GM12878 (cell line): ENCODE measurements at regions not wholly inside any gene's neighbourhood (a gene's known extent, or its start where the extent isn't known, plus 50 kb on each side); places are given as distances from the start of the nearest gene placed in this dataset.

ENCODE experiments used
- ATAC-seq: fragments of 200-7000 bp; cut with Tn5 transposase; 3 replicates; pipeline ENCODE4 v1.9.1; 2020; ENCODE audit warnings: mild to moderate bottlenecking, moderate library complexity
- BruUV-seq: library from RNA; stranded (reverse); fragments of 400-500 nt; replicated peaks from 2 replicates; lab custom pipeline; 2021; lab: Mats Ljungman, UMichigan
- CTCF ChIA-PET: fragments of 300-600 bp; sonication (Branson Sonifier 250); formaldehyde crosslinking; extraction: SDS; loops from one replicate; lab custom pipeline; 2021; ENCODE audit warnings: inconsistent platforms; lab: Yijun Ruan, JAX
- POLR2A ChIA-PET: fragments of 350-600 bp; formaldehyde crosslinking; extraction: SDS; loops from one replicate; lab custom pipeline; 2021; ENCODE audit warnings: inconsistent platforms; lab: Charles Lee
- RAD21 ChIA-PET: fragments of 300-600 bp; sonication (Branson Sonifier 250); formaldehyde crosslinking; loops from one replicate; lab custom pipeline; 2023; ENCODE audit warnings: antibody characterized with exemption; ENCODE audit not compliant: unreplicated experiment; lab: Charles Lee
- SMC1A ChIA-PET: fragments of 300-600 bp; sonication (Branson Sonifier 250); formaldehyde crosslinking; loops from one replicate; lab custom pipeline; 2023; ENCODE audit not compliant: unreplicated experiment, uncharacterized antibody; lab: Charles Lee
- DNase-seq: peaks from one replicate; pipeline ENCODE4 v3.0.0-alpha.2; 2011; ENCODE audit warnings: low read depth, low spot score
- FAIRE-seq: peaks from 3 replicates; lab custom pipeline; 2011; peaks lifted over from hg19 to GRCh38; lab: Jason Lieb, UNC
- H2AFZ ChIP-seq: 2 replicates; pipeline ENCODE4 v1.6.0; 2011; ENCODE audit warnings: low read depth, low read length, control low read depth; ENCODE audit not compliant: control insufficient read depth
- H3K27ac ChIP-seq: 2 replicates; pipeline ENCODE4 v1.5.1; 2011; ENCODE audit warnings: control low read depth; ENCODE audit not compliant: control insufficient read depth, insufficient read depth
- H3K27me3 ChIP-seq, 2 experiments: replicated peaks in 1 of 2; 2 replicates each; pipeline versions ENCODE4 v1.6.0 to v1.6.1; 2011; ENCODE audit warnings: low read length in 1 of 2; ENCODE audit not compliant: control insufficient read depth in 2 of 2, insufficient read depth in 2 of 2
- H3K36me3 ChIP-seq, 2 experiments: 2 replicates each; pipeline ENCODE4 v1.5.1; 2011; ENCODE audit warnings: low read length in 1 of 2; ENCODE audit not compliant: control insufficient read depth in 2 of 2, insufficient read depth in 2 of 2
- H3K4me1 ChIP-seq: 2 replicates; pipeline ENCODE4 v1.6.1; 2011; ENCODE audit warnings: mild to moderate bottlenecking, low read length, moderate library complexity, mixed read lengths; ENCODE audit not compliant: control insufficient read depth, insufficient read depth
- H3K4me2 ChIP-seq: 2 replicates; pipeline ENCODE4 v1.6.0; 2011; ENCODE audit warnings: control low read depth; ENCODE audit not compliant: control insufficient read depth, insufficient read depth
- H3K4me3 ChIP-seq: fragments of 200-600 bp; sonication (generic); 2 replicates; pipeline ENCODE4 v1.5.1; 2016
- H3K79me2 ChIP-seq: 2 replicates; pipeline ENCODE4 v1.6.0; 2011; ENCODE audit warnings: low read length; ENCODE audit not compliant: control insufficient read depth, insufficient read depth
- H3K9ac ChIP-seq: 2 replicates; pipeline ENCODE4 v1.8.0; 2011; ENCODE audit warnings: low read length, control low read depth, mixed read lengths; ENCODE audit not compliant: control insufficient read depth, insufficient read depth
- H3K9me3 ChIP-seq: replicated peaks from 3 replicates; pipeline ENCODE4 v1.5.1; 2011; ENCODE audit warnings: mild to moderate bottlenecking, low read length; ENCODE audit not compliant: control insufficient read depth, insufficient read depth
- H4K20me1 ChIP-seq: 2 replicates; pipeline ENCODE4 v1.6.0; 2011; ENCODE audit not compliant: control insufficient read depth, insufficient read depth
- BMI1 ChIP-seq: fragments of 450-650 bp; IDR thresholded peaks from 2 replicates; pipeline ENCODE4 v1.6.1; 2016; ENCODE audit warnings: mild to moderate bottlenecking, moderate library complexity, borderline replicate concordance
- FOXM1 ChIP-seq: IDR thresholded peaks from 2 replicates; pipeline ENCODE4 v1.6.1; 2012; ENCODE audit warnings: low read depth, mild to moderate bottlenecking, inconsistent platforms, low read length, moderate library complexity
- JUNB ChIP-seq: IDR thresholded peaks from 2 replicates; pipeline ENCODE4 v1.6.1; 2016; ENCODE audit warnings: antibody characterized with exemption, mild to moderate bottlenecking
- KLF5 ChIP-seq: fragments of 450-650 bp; IDR thresholded peaks from 2 replicates; pipeline ENCODE4 v1.6.1; 2014; ENCODE audit warnings: mild to moderate bottlenecking; ENCODE audit not compliant: partially characterized antibody
- RBBP5 ChIP-seq: fragments of 200-600 bp; sonication (generic); conservative IDR thresholded peaks from 2 replicates; pipeline ENCODE4 v1.6.1; 2016
- SREBF1 ChIP-seq: IDR thresholded peaks from 2 replicates; pipeline ENCODE4 v1.6.1; 2012; ENCODE audit warnings: mild to moderate bottlenecking, low read length
- STAT3 ChIP-seq: IDR thresholded peaks from 2 replicates; pipeline ENCODE4 v1.6.1; 2011; ENCODE audit warnings: low read depth, low read length, improper control_type of control experiment
- TAF1 ChIP-seq: IDR thresholded peaks from 2 replicates; pipeline ENCODE4 v1.6.1; 2011; ENCODE audit warnings: mild to moderate bottlenecking, low read depth, low read length, borderline replicate concordance
- ZNF217 ChIP-seq: fragments of 450-650 bp; IDR thresholded peaks from 2 replicates; pipeline ENCODE4 v1.6.1; 2017; ENCODE audit warnings: antibody characterized with exemption, mild to moderate bottlenecking
- ZNF622 ChIP-seq: fragments of 450-650 bp; IDR thresholded peaks from 2 replicates; pipeline ENCODE4 v1.6.1; 2017; ENCODE audit warnings: mild to moderate bottlenecking, inconsistent platforms
- whole genome bisulfite sequencing: methylation state at CpG from one replicate; pipeline ENCODE4 v1.1.6; 2016; ENCODE audit warnings: low lambda C conversion rate; ENCODE audit not compliant: insufficient replicate concordance, insufficient coverage; ENCODE audit errors: missing lambda C conversion rate; 5-methylcytosine and 5-hydroxymethylcytosine counted together
- in situ Hi-C: fragments of 300-500 bp; cut with MboI; formaldehyde crosslinking; loops from 9 replicates; pipeline ENCODE4 v1.14.3; 2018; ENCODE audit warnings: mixed read lengths
- intact Hi-C: fragments of 100-400 bp; cut with micrococcal nuclease; formaldehyde crosslinking; loops from one replicate; pipeline ENCODE4 v1.14.2; 2022; ENCODE audit not compliant: unreplicated experiment
- TF ChIP-seq, protein P1 (sequence below): fragments of 450-650 bp; IDR thresholded peaks from 2 replicates; pipeline ENCODE4 v1.6.1; 2016; ENCODE audit warnings: mild to moderate bottlenecking, moderate library complexity, borderline replicate concordance
- TF ChIP-seq, protein P2 (sequence below): IDR thresholded peaks from 2 replicates; pipeline ENCODE4 v1.6.1; 2012; ENCODE audit warnings: low read depth, low read length, improper control_type of control experiment
- TF ChIP-seq, protein P3 (sequence below): IDR thresholded peaks from 2 replicates; pipeline ENCODE4 v1.6.1; 2011; ENCODE audit warnings: low read depth, mild to moderate bottlenecking, low read length, moderate library complexity, borderline replicate concordance; ENCODE audit errors: extremely low read depth

DNA sequence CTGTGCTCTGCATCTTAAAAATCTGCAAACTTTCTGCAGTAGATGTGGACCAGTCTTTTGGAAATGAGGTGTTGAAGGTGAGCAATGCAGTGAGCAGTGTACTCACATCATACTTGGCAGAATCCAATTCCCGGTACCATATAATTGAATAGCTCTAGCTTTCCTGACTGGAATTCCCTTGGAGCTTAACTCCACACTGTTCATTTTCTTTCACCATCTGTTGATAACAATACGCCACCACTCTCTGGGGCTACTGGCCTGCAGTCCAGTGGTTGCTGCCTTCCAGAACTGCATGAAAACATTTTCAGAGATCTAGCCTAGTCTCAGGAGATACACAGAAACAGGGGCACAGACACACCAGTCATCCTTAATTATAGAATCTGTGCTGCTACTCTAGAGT, 820.0 kb upstream of the NXPH2 start:
- Histone ChIP-seq H3K4me3 (no peak overlapping the region), H3K9me3 (no peaks in the 10 kb centered on the region), H3K9ac (no peak overlapping the region), H3K79me2 (no peaks in the 10 kb centered on the region), H3K36me3 (no peaks in the 10 kb centered on the region), H3K27me3 (no peaks in the 10 kb centered on the region), H2AFZ (no peak overlapping the region), H3K4me2 (no peak overlapping the region), H3K27ac (no peak overlapping the region), H4K20me1 (no peaks in the 10 kb centered on the region), H3K4me1 (no peaks in the 10 kb centered on the region)
- ChIA-PET RAD21 (no interaction called here), SMC1A (interaction anchor here (0.6 kb wide), 1 partner anchor 332 kb away, joined by 3 read pairs; no protein-coding TSS in a partner anchor), CTCF (interaction anchor here (1.0 kb wide), 1 partner anchor 120 kb away, joined by 3 read pairs; no protein-coding TSS in a partner anchor), POLR2A (no interaction called here)
- in situ Hi-C loops, result no loop called here
- 4% methylated on average over 2 of the region's 2 CpGs for WGBS
- FAIRE-seq, result no peak
- BruUV-seq, result no TSS peak
- no peak for ATAC-seq
- intact Hi-C loops, result no loop called here
- TF ChIP-seq, protein P1, sequence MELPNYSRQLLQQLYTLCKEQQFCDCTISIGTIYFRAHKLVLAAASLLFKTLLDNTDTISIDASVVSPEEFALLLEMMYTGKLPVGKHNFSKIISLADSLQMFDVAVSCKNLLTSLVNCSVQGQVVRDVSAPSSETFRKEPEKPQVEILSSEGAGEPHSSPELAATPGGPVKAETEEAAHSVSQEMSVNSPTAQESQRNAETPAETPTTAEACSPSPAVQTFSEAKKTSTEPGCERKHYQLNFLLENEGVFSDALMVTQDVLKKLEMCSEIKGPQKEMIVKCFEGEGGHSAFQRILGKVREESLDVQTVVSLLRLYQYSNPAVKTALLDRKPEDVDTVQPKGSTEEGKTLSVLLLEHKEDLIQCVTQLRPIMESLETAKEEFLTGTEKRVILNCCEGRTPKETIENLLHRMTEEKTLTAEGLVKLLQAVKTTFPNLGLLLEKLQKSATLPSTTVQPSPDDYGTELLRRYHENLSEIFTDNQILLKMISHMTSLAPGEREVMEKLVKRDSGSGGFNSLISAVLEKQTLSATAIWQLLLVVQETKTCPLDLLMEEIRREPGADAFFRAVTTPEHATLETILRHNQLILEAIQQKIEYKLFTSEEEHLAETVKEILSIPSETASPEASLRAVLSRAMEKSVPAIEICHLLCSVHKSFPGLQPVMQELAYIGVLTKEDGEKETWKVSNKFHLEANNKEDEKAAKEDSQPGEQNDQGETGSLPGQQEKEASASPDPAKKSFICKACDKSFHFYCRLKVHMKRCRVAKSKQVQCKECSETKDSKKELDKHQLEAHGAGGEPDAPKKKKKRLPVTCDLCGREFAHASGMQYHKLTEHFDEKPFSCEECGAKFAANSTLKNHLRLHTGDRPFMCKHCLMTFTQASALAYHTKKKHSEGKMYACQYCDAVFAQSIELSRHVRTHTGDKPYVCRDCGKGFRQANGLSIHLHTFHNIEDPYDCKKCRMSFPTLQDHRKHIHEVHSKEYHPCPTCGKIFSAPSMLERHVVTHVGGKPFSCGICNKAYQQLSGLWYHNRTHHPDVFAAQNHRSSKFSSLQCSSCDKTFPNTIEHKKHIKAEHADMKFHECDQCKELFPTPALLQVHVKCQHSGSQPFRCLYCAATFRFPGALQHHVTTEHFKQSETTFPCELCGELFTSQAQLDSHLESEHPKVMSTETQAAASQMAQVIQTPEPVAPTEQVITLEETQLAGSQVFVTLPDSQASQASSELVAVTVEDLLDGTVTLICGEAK, result no peak
- TF ChIP-seq TAF1 (no peak), BMI1 (no peak), SREBF1 (no peak), STAT3 (no peak), FOXM1 (no peak), RBBP5 (no peak), KLF5 (no peak), JUNB (no peak), ZNF622 (no peak), ZNF217 (no peak)
- TF ChIP-seq, protein P2, sequence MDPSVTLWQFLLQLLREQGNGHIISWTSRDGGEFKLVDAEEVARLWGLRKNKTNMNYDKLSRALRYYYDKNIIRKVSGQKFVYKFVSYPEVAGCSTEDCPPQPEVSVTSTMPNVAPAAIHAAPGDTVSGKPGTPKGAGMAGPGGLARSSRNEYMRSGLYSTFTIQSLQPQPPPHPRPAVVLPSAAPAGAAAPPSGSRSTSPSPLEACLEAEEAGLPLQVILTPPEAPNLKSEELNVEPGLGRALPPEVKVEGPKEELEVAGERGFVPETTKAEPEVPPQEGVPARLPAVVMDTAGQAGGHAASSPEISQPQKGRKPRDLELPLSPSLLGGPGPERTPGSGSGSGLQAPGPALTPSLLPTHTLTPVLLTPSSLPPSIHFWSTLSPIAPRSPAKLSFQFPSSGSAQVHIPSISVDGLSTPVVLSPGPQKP, result no peak
- TF ChIP-seq, protein P3, sequence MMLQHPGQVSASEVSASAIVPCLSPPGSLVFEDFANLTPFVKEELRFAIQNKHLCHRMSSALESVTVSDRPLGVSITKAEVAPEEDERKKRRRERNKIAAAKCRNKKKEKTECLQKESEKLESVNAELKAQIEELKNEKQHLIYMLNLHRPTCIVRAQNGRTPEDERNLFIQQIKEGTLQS, result no peak
- DNase-seq, result no peak
